ENCODE measurements at regions not wholly inside any gene's neighbourhood (a gene's known extent, or its start where the extent isn't known, plus 50 kb on each side); places are given as distances from the start of the nearest gene placed in this dataset.
A peak's percentile ranks its signal among the peaks of the same experiment; 100 is the strongest.
"Not testable (repeated sequence)": the region's sequence is repeated elsewhere in the genome, so short reads cannot be mapped to it uniquely, and the experiment has no call there.

GRCh38 chr6:81623106-81623759 lies 129.2 kb downstream of the TENT5A start:
- no peak for DNase-seq

GRCh38 chr6:81621816-81622395 lies 130.6 kb downstream of the TENT5A start:
- no peak for DNase-seq

GRCh38 chr6:81614292-81614691 lies 138.2 kb downstream of the TENT5A start:
- DNase-seq, result no peak

- peak in 1 of 2 donors; percentile 2 for DNase-seq
Measured at GRCh38 chr6:81613606-81614005, 138.9 kb downstream of the TENT5A start.

- DNase-seq, result no peak
Measured at GRCh38 chr6:81612136-81612535, 140.3 kb downstream of the TENT5A start.

GRCh38 chr6:81609736-81610135 lies 142.7 kb downstream of the TENT5A start:
- DNase-seq, result no peak

GRCh38 chr6:81608776-81609175 lies 143.7 kb downstream of the TENT5A start:
- no peak for DNase-seq

- no peak for DNase-seq
Measured at GRCh38 chr6:81606965-81607381, 145.5 kb downstream of the TENT5A start.

- no peak for DNase-seq
Measured at GRCh38 chr6:81605526-81605925, 147.0 kb downstream of the TENT5A start.

GRCh38 chr6:81601918-81602317 lies 150.6 kb downstream of the TENT5A start:
- DNase-seq, result no peak

- DNase-seq, result not testable (repeated sequence)
Measured at GRCh38 chr6:81600488-81600887, 152.0 kb downstream of the TENT5A start.

- no peak for DNase-seq
Measured at GRCh38 chr6:81594501-81594900, 158.0 kb downstream of the TENT5A start.

GRCh38 chr6:81590314-81590691 lies 162.2 kb downstream of the TENT5A start:
- DNase-seq, result no peak

GRCh38 chr6:81589465-81590313 lies 162.8 kb downstream of the TENT5A start:
- DNase-seq, result no peak

GRCh38 chr6:81585686-81586085 lies 166.8 kb downstream of the TENT5A start:
- DNase-seq, result not testable (repeated sequence)

- DNase-seq, result not testable (repeated sequence)
Measured at GRCh38 chr6:81584156-81584555, 168.3 kb downstream of the TENT5A start.

- DNase-seq, result no peak
Measured at GRCh38 chr6:81575442-81575841, 177.0 kb downstream of the TENT5A start.

- no peak for DNase-seq
Measured at GRCh38 chr6:81572020-81572419, 180.5 kb downstream of the TENT5A start.

- DNase-seq, result no peak
Measured at GRCh38 chr6:81570681-81571080, 181.8 kb downstream of the TENT5A start.

- DNase-seq, result no peak
Measured at GRCh38 chr6:81568973-81569372, 183.5 kb downstream of the TENT5A start.

GRCh38 chr6:81565071-81565470 lies 187.4 kb downstream of the TENT5A start:
- no peak for DNase-seq

- DNase-seq, result no peak
Measured at GRCh38 chr6:81564470-81565068, 187.9 kb downstream of the TENT5A start.

GRCh38 chr6:81562169-81562568 lies 190.3 kb downstream of the TENT5A start:
- no peak for DNase-seq

GRCh38 chr6:81561731-81562130 lies 190.8 kb downstream of the TENT5A start:
- no peak for DNase-seq
